ENCODE measurements at regions not wholly inside any gene's neighbourhood (a gene's known extent, or its start where the extent isn't known, plus 50 kb on each side); places are given as distances from the start of the nearest gene placed in this dataset.

GRCh38 chr1:194280463-194280862 lies 1094.0 kb upstream of the B3GALT2 start:
- TF ChIP-seq CTCF (IDR thresholded peaks at IDR 0.05; ENCODE audit: poor library complexity) (no peak), EZH2 (IDR thresholded peaks at IDR 0.05; ENCODE audit: borderline replicate concordance) (no peak), EZH2phosphoT487 (IDR thresholded peaks at IDR 0.05; ENCODE audit: low read depth, severe bottlenecking, unreplicated experiment) (no peak)
